NB4 (cell line): ENCODE measurements at regions not wholly inside any gene's neighbourhood (a gene's known extent, or its start where the extent isn't known, plus 50 kb on each side); places are given as distances from the start of the nearest gene placed in this dataset.

ENCODE experiments used
- POLR2A ChIP-seq: IDR thresholded peaks from 2 replicates; pipeline ENCODE4 v1.6.1; 2011; ENCODE audit warnings: mild to moderate bottlenecking; ENCODE audit not compliant: insufficient read length; ENCODE audit errors: extremely low read depth
- TF ChIP-seq, protein P1 (sequence below): IDR thresholded peaks from one replicate; pipeline ENCODE4 v1.5.1; 2012; ENCODE audit warnings: low read depth, low read length

DNA sequence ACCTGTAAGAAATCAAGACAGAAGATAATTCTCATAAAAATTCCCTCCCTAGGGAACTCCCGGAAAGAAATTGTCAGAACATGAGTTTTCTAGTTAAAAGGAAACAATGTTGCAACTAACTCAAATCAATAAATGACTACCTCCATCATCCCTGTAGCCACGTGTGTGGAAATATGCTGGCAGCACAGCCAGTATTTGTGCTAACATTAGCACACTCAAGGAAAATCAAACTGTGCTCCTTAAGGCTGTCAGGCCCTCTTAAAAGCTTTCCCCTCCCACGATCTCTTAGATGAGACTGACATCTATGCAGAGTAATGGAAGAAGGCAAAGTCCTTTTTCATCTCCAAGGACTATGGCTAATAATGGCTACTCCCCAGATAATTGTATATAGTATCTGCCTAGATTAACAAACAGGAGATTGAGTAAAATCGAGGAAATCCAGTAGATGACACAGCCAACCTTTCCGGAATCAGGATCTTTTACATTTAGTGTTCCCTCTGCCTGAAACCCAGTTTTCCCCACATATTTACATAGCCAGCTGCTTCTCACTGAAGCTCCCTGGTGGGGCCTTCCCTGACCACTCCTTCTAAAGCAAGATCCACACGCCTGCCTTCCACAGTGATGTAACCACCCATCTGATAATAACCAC is 50.9 kb upstream of the NR5A2 start:
- TF ChIP-seq, protein P1, sequence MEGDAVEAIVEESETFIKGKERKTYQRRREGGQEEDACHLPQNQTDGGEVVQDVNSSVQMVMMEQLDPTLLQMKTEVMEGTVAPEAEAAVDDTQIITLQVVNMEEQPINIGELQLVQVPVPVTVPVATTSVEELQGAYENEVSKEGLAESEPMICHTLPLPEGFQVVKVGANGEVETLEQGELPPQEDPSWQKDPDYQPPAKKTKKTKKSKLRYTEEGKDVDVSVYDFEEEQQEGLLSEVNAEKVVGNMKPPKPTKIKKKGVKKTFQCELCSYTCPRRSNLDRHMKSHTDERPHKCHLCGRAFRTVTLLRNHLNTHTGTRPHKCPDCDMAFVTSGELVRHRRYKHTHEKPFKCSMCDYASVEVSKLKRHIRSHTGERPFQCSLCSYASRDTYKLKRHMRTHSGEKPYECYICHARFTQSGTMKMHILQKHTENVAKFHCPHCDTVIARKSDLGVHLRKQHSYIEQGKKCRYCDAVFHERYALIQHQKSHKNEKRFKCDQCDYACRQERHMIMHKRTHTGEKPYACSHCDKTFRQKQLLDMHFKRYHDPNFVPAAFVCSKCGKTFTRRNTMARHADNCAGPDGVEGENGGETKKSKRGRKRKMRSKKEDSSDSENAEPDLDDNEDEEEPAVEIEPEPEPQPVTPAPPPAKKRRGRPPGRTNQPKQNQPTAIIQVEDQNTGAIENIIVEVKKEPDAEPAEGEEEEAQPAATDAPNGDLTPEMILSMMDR: no peak
- TF ChIP-seq POLR2A: no peak
